Sigmoid colon (tissue), 6 donors: ENCODE measurements at regions not wholly inside any gene's neighbourhood (a gene's known extent, or its start where the extent isn't known, plus 50 kb on each side); places are given as distances from the start of the nearest gene placed in this dataset.
A peak's percentile ranks its signal among the peaks of the same experiment; 100 is the strongest.

Experiments used
- DNase-seq: peaks from one replicate; pipeline ENCODE4 v3.0.0-alpha.2; 2019
- H3K27ac ChIP-seq, 4 donors: fragments of 200-600 bp; sonication (generic); one replicate each; pipeline ENCODE4 v1.5.1; 2016 to 2019; ENCODE audit warnings: mild to moderate bottlenecking in 1 of 4
- H3K27me3 ChIP-seq, 3 donors: fragments of 200-600 bp; sonication (generic); one replicate each; pipeline ENCODE4 v1.5.1; 2019; ENCODE audit warnings: mild to moderate bottlenecking in 1 of 3
- H3K36me3 ChIP-seq, 4 donors: fragments of 200-600 bp; sonication (generic); one replicate each; pipeline ENCODE4 v1.5.1; 2016 to 2019
- H3K4me1 ChIP-seq, 4 donors: fragments of 200-600 bp; sonication (generic); one replicate each; pipeline ENCODE4 v1.5.1; 2017 to 2019
- H3K4me3 ChIP-seq, 4 donors: fragments of 200-600 bp; sonication (generic); one replicate each; pipeline ENCODE4 v1.5.1; 2017 to 2019; ENCODE audit warnings: mild to moderate bottlenecking in 2 of 4, moderate library complexity in 1 of 4
- H3K9me3 ChIP-seq, 4 donors: fragments of 200-600 bp in 3 of 4; sonication (generic) in 3 of 4; one replicate each; pipeline versions ENCODE4 v1.5.1 to v1.6.1; 2013 to 2019
- CTCF ChIP-seq, 4 experiments: fragments of 450-650 bp in 3 of 4; fragments of 200-600 bp in 1 of 4; IDR thresholded peaks; one replicate each; pipeline ENCODE4 v1.5.1; 2016 to 2019; ENCODE audit warnings: antibody characterized with exemption in 4 of 4, mild to moderate bottlenecking in 3 of 4, moderate library complexity in 2 of 4
- EP300 ChIP-seq, 4 donors: sonication (generic); formaldehyde crosslinking; IDR thresholded peaks; one replicate each; pipeline ENCODE4 v1.6.1; 2017; ENCODE audit warnings: antibody characterized with exemption in 4 of 4
- POLR2A ChIP-seq, 2 donors: fragments of 450-650 bp; IDR thresholded peaks; one replicate each; pipeline ENCODE4 v1.6.1; 2016; ENCODE audit warnings: antibody characterized with exemption in 2 of 2, mild to moderate bottlenecking in 2 of 2, moderate library complexity in 2 of 2
- POLR2AphosphoS5 ChIP-seq, 4 donors: sonication (generic); formaldehyde crosslinking; IDR thresholded peaks; one replicate each; pipeline ENCODE4 v1.6.1; 2017; ENCODE audit warnings: antibody characterized with exemption in 4 of 4
- WGBS, 2 donors: extraction: QIAGEN DNeasy Blood & Tissue Kit; methylation state at CpG; one replicate each; pipeline ENCODE4 v1.1.7; 2013; 5-methylcytosine and 5-hydroxymethylcytosine counted together
- intact Hi-C: fragments of 100-400 bp; cut with DNase I; formaldehyde crosslinking; loops from one replicate; pipeline ENCODE4 v1.15.1; 2023
- donor health status: healthy with polysubstance abuse.
- donor health status: healthy.

- DNase-seq: no peak
- Histone ChIP-seq H3K36me3 (no peaks in the 10 kb centered on the region), H3K4me3 (no peak overlapping the region), H3K27me3 (no peaks in the 10 kb centered on the region), H3K4me1 (no peaks in the 10 kb centered on the region), H3K27ac (no peak overlapping the region), H3K9me3 (no peaks in the 10 kb centered on the region)
- intact Hi-C loops: no loop called here
- 75 to 98% methylated on average over 1 of the region's 1 CpG for WGBS, 2 donors
- TF ChIP-seq EP300 (IDR thresholded peaks at IDR 0.05) (no peak), POLR2A (IDR thresholded peaks at IDR 0.05) (no peak)
Measured at GRCh38 chr17:11140043-11140442, 101.0 kb upstream of the SHISA6 start.

- no peaks in the 10 kb centered on the region for H3K9me3 ChIP-seq
- H3K4me3 ChIP-seq: no peak overlapping the region
- intact Hi-C loops: no loop called here
- 80 to 87% methylated on average over 5 of the region's 5 CpGs for WGBS, 2 donors
- no peaks in the 10 kb centered on the region for H3K27me3 ChIP-seq
- DNase-seq: no peak
- no peaks in the 10 kb centered on the region for H3K36me3 ChIP-seq
- no peaks in the 10 kb centered on the region for H3K4me1 ChIP-seq
- TF ChIP-seq POLR2A (IDR thresholded peaks at IDR 0.05) (no peak), POLR2AphosphoS5 (IDR thresholded peaks at IDR 0.05) (no peak), CTCF (IDR thresholded peaks at IDR 0.05) (no peak), EP300 (IDR thresholded peaks at IDR 0.05) (no peak)
- no peak overlapping the region for H3K27ac ChIP-seq
Measured at GRCh38 chr17:11138023-11138422, 103.0 kb upstream of the SHISA6 start.

GRCh38 chr17:11135819-11136218 is 105.2 kb upstream of the SHISA6 start:
- no peak overlapping the region for H3K27ac ChIP-seq
- H3K36me3 ChIP-seq: no peaks in the 10 kb centered on the region
- intact Hi-C loops: no loop called here
- TF ChIP-seq POLR2A (IDR thresholded peaks at IDR 0.05) (no peak), EP300 (IDR thresholded peaks at IDR 0.05) (no peak), CTCF (IDR thresholded peaks at IDR 0.05) (no peak), POLR2AphosphoS5 (IDR thresholded peaks at IDR 0.05) (no peak)
- no peak overlapping the region for H3K4me3 ChIP-seq
- DNase-seq: no peak
- H3K4me1 ChIP-seq: no peaks in the 10 kb centered on the region
- WGBS, 2 donors: 83 to 93% methylated on average over 1 of the region's 1 CpG
- no peaks in the 10 kb centered on the region for H3K27me3 ChIP-seq
- H3K9me3 ChIP-seq: no peaks in the 10 kb centered on the region

GRCh38 chr17:11130367-11130766 is 110.6 kb upstream of the SHISA6 start:
- WGBS, 2 donors: 74 to 83% methylated on average over 4 of the region's 4 CpGs
- Histone ChIP-seq H3K4me3 (no peak overlapping the region), H3K27ac (no peak overlapping the region), H3K9me3 (no peaks in the 10 kb centered on the region), H3K4me1 (no peaks in the 10 kb centered on the region), H3K27me3 (no peaks in the 10 kb centered on the region), H3K36me3 (no peaks in the 10 kb centered on the region)
- intact Hi-C loops: no loop called here
- no peak for DNase-seq
- TF ChIP-seq POLR2A (IDR thresholded peaks at IDR 0.05): no peak

- Histone ChIP-seq H3K27ac (peak overlapping the region in 1 of 4 donors; percentile 31), H3K4me3 (no peak overlapping the region), H3K9me3 (no peaks in the 10 kb centered on the region), H3K36me3 (no peaks in the 10 kb centered on the region), H3K27me3 (no peaks in the 10 kb centered on the region), H3K4me1 (peaks cover 0 to 30% (median 23%) of the 10 kb centered on the region in 4 donors)
- intact Hi-C loops: no loop called here
- WGBS, 2 donors: 43 to 67% methylated on average over 5 of the region's 5 CpGs
- TF ChIP-seq POLR2A (IDR thresholded peaks at IDR 0.05) (no peak), POLR2AphosphoS5 (IDR thresholded peaks at IDR 0.05) (peak in 3 of 4 donors; percentile 30 to 37 (median 31)), CTCF (IDR thresholded peaks at IDR 0.05) (no peak), EP300 (IDR thresholded peaks at IDR 0.05) (no peak)
- DNase-seq: peak; percentile 87
Measured at GRCh38 chr17:11122908-11123307, 118.1 kb upstream of the SHISA6 start.

- Histone ChIP-seq H3K4me1 (peaks cover 0 to 30% (median 23%) of the 10 kb centered on the region in 4 donors), H3K27me3 (no peaks in the 10 kb centered on the region), H3K27ac (peak overlapping the region in 2 of 4 donors; percentile 56 to 58), H3K9me3 (no peaks in the 10 kb centered on the region), H3K4me3 (peak overlapping the region in 1 of 4 donors; percentile 3), H3K36me3 (no peaks in the 10 kb centered on the region)
- intact Hi-C loops: no loop called here
- TF ChIP-seq EP300 (IDR thresholded peaks at IDR 0.05) (no peak), POLR2AphosphoS5 (IDR thresholded peaks at IDR 0.05) (peak in 2 of 4 donors; percentile 41 to 50)
- WGBS, 2 donors: 62 to 72% methylated on average over 10 of the region's 10 CpGs
- DNase-seq: no peak
Measured at GRCh38 chr17:11121341-11121985, 119.5 kb upstream of the SHISA6 start.
